ENCODE measurements at regions not wholly inside any gene's neighbourhood (a gene's known extent, or its start where the extent isn't known, plus 50 kb on each side); places are given as distances from the start of the nearest gene placed in this dataset.

DNA sequence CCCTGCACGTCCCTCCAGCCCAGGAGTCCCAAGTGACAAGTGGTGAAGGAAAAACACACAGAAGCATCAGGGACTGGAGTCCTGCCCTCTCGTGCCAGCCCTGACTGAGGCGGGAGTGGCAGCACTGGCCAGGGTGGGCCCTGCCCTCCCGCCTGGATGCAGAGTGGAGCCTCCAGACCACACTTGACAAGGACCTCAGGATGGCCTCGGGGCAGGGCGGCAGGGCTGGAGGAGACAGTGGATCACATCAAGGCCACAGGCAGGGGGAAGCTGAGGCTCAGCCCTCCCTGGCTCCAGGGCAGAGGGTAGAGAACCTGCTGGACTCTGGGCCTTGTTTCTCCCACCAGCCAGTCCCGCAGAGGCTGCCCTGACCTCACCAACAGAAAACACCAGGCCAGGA, 128.8 kb upstream of the CDH4 start:
- no peak overlapping the region for H3K4me3 ChIP-seq (ENCODE audit: low read depth, low read length)
- TF ChIP-seq, protein P1, sequence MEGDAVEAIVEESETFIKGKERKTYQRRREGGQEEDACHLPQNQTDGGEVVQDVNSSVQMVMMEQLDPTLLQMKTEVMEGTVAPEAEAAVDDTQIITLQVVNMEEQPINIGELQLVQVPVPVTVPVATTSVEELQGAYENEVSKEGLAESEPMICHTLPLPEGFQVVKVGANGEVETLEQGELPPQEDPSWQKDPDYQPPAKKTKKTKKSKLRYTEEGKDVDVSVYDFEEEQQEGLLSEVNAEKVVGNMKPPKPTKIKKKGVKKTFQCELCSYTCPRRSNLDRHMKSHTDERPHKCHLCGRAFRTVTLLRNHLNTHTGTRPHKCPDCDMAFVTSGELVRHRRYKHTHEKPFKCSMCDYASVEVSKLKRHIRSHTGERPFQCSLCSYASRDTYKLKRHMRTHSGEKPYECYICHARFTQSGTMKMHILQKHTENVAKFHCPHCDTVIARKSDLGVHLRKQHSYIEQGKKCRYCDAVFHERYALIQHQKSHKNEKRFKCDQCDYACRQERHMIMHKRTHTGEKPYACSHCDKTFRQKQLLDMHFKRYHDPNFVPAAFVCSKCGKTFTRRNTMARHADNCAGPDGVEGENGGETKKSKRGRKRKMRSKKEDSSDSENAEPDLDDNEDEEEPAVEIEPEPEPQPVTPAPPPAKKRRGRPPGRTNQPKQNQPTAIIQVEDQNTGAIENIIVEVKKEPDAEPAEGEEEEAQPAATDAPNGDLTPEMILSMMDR (IDR thresholded peaks at IDR 0.05; ENCODE audit: low read depth, low read length): no peak

GRCh38 chr20:61123751-61124368, 128.2 kb upstream of the CDH4 start:
- TF ChIP-seq, protein P1 (IDR thresholded peaks at IDR 0.05; ENCODE audit: low read depth, low read length): no peak
- no peak overlapping the region for H3K4me3 ChIP-seq (ENCODE audit: low read depth, low read length)

GRCh38 chr20:61125076-61125475, 127.0 kb upstream of the CDH4 start:
- TF ChIP-seq, protein P1 (IDR thresholded peaks at IDR 0.05; ENCODE audit: low read depth, low read length): no peak
- H3K4me3 ChIP-seq (ENCODE audit: low read depth, low read length): no peak overlapping the region

DNA sequence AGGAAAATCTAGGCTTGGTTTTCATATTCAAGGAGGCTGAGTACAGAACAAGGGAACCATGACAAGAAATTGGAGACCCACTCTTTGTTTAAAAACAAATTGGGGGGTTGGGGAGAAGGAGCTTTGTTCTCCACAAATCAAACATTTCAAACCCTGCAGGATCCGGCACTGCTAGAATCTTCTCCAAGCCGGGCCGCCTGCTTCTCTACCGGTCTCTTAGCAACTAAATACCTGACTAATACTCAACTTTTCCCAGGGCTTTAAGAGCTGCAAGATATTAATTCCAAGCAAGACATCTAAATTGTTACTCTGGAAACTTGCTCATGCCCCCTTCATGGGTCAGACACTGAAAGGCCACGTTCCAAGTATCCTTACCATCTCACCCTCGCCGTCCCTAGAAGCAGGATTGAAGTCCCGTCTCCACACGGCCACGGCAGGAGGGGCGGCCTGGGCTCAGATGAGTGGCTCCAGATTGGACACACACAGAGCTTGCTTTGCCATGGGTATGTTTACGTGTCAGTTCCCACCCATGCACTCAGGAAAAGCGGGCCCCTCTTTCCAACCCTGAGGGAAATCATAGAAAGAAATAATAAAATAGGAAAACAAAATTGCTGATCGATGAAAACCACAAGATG, 126.4 kb upstream of the CDH4 start:
- H3K4me3 ChIP-seq (ENCODE audit: low read depth, low read length): no peak overlapping the region
- TF ChIP-seq, protein P1 (IDR thresholded peaks at IDR 0.05; ENCODE audit: low read depth, low read length): no peak

- TF ChIP-seq, protein P1 (IDR thresholded peaks at IDR 0.05; ENCODE audit: low read depth, low read length): no peak
- no peak overlapping the region for H3K4me3 ChIP-seq (ENCODE audit: low read depth, low read length)
Measured at GRCh38 chr20:61126369-61127195, 125.5 kb upstream of the CDH4 start.

DNA sequence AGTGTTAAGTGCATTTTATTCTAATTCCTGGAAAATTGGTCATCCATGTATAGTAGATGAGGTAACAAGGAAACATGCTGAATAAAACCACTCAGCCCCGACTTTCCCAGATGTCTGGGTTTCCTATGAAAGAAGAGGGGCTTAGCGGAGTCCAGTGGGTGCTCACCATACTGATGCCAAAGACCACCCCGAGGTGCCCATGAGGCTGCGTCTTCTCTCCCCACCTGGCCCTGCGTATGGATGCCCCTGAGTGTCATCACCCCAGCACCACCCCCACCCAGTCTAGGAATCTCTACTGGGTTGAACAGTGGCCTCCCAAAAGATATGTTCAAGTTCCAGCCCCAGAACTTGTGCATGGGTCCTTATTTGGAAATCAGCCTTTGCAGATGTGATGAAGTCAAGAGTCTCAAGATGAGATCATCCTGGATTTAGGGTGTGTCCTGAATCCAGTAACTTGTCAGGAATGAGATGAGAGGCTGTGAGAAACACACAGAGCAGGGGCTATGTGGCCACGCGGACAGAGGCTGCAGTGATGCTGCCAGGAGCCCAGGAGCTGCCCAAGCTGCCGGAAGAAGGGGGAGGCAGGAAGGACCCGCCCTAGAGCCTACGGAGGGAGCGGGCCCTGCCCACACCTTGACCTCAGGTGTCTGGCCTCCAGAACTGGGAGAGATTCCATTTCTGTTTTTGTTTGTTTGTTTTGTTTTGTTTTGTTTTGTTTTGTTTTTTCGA, 124.6 kb upstream of the CDH4 start:
- TF ChIP-seq, protein P1 (IDR thresholded peaks at IDR 0.05; ENCODE audit: low read depth, low read length): no peak
- no peak overlapping the region for H3K4me3 ChIP-seq (ENCODE audit: low read depth, low read length)
